HUES48 (cell line): ENCODE measurements at regions not wholly inside any gene's neighbourhood (a gene's known extent, or its start where the extent isn't known, plus 50 kb on each side); places are given as distances from the start of the nearest gene placed in this dataset.

Experiments used
- H3K27ac ChIP-seq: one replicate; pipeline ENCODE4 v1.7.0; 2013; ENCODE audit warnings: low read depth, low read length, inconsistent platforms
- H3K27me3 ChIP-seq: 2 replicates; pipeline ENCODE4 v1.6.1; 2013; ENCODE audit warnings: mild to moderate bottlenecking, low read length; ENCODE audit not compliant: control insufficient read depth, insufficient read depth
- H3K36me3 ChIP-seq: 2 replicates; pipeline ENCODE4 v1.6.1; 2013; ENCODE audit warnings: low read length; ENCODE audit not compliant: control insufficient read depth, insufficient read depth
- H3K4me1 ChIP-seq: 2 replicates; pipeline ENCODE4 v1.6.1; 2013; ENCODE audit warnings: mild to moderate bottlenecking, low read length; ENCODE audit not compliant: control insufficient read depth, insufficient read depth
- H3K4me3 ChIP-seq: 2 replicates; pipeline ENCODE4 v1.5.1; 2013; ENCODE audit warnings: mild to moderate bottlenecking, low read depth, low read length
- H3K9ac ChIP-seq: 2 replicates; pipeline ENCODE4 v1.6.1; 2013; ENCODE audit warnings: mild to moderate bottlenecking, low read depth, low read length, moderate library complexity
- H3K9me3 ChIP-seq: 2 replicates; pipeline ENCODE4 v1.6.1; 2013; ENCODE audit warnings: low read length; ENCODE audit not compliant: control insufficient read depth, insufficient read depth

- no peak overlapping the region for H3K4me3 ChIP-seq
- H3K9me3 ChIP-seq: no peaks in the 10 kb centered on the region
- peaks cover 8% of the 10 kb centered on the region for H3K4me1 ChIP-seq
- no peaks in the 10 kb centered on the region for H3K27me3 ChIP-seq
- no peaks in the 10 kb centered on the region for H3K36me3 ChIP-seq
- H3K27ac ChIP-seq: no peak overlapping the region
- no peak overlapping the region for H3K9ac ChIP-seq
Measured at GRCh38 chr16:63183743-63184142, 1147.5 kb upstream of the CDH8 start.

DNA sequence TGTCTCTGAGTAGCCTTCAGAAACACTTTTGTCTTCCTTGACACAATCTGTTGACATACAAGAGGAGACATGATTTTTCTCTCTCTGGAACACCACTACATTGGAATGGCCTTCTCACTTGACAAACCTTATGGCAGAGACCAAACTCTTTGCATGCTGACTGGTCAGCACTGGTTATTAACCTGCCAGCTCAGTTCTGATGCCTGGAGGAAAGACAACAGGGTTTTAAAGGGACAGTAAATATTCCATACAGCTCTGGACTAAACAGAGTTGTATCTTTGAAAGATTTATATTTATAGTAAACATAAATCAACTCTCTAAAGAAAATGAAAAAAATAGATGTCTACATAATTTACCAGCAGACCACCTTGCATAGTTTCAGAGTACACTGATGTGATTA lies 1139.1 kb upstream of the CDH8 start:
- Histone ChIP-seq H3K4me1 (no peaks in the 10 kb centered on the region), H3K9ac (no peak overlapping the region), H3K9me3 (no peaks in the 10 kb centered on the region), H3K27me3 (no peaks in the 10 kb centered on the region), H3K36me3 (no peaks in the 10 kb centered on the region), H3K4me3 (no peak overlapping the region), H3K27ac (no peak overlapping the region)

DNA sequence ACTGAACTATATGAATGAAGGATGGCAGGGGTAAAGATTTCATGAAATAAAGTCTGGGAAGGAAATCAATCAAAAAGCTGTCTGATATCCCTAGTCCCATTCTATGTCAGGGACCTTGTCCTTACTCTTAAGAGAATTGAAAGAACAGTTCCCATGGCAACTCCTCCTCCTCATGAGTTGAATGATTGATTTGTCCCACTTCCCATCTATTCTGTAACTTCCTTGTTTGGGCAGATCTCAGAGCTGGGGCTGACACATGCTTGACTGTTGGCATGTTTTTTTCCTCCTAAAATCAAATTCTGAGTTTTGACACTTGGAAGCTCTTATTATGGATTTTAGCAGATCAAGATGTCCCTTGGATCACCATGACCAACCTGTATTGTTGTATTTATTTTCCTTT lies 1138.6 kb upstream of the CDH8 start:
- no peaks in the 10 kb centered on the region for H3K4me1 ChIP-seq
- no peak overlapping the region for H3K9ac ChIP-seq

GRCh38 chr16:63171545-63171944 lies 1135.3 kb upstream of the CDH8 start:
- Histone ChIP-seq H3K27ac (no peak overlapping the region), H3K4me1 (no peaks in the 10 kb centered on the region), H3K36me3 (no peaks in the 10 kb centered on the region), H3K9me3 (no peaks in the 10 kb centered on the region), H3K9ac (no peak overlapping the region), H3K4me3 (no peak overlapping the region), H3K27me3 (no peaks in the 10 kb centered on the region)

More for the DNA sequence above, 1138.6 kb upstream of the CDH8 start:
- no peak overlapping the region for H3K27ac ChIP-seq
- no peaks in the 10 kb centered on the region for H3K27me3 ChIP-seq
- no peaks in the 10 kb centered on the region for H3K9me3 ChIP-seq
- no peak overlapping the region for H3K4me3 ChIP-seq
- no peaks in the 10 kb centered on the region for H3K36me3 ChIP-seq

GRCh38 chr16:63169100-63169499 lies 1132.9 kb upstream of the CDH8 start:
- Histone ChIP-seq H3K4me1 (no peaks in the 10 kb centered on the region), H3K9me3 (no peaks in the 10 kb centered on the region), H3K36me3 (no peaks in the 10 kb centered on the region), H3K27ac (no peak overlapping the region), H3K9ac (no peak overlapping the region), H3K27me3 (no peaks in the 10 kb centered on the region), H3K4me3 (no peak overlapping the region)

- Histone ChIP-seq H3K9me3 (no peaks in the 10 kb centered on the region), H3K4me1 (no peaks in the 10 kb centered on the region), H3K4me3 (no peak overlapping the region), H3K27me3 (no peaks in the 10 kb centered on the region), H3K9ac (no peak overlapping the region), H3K27ac (no peak overlapping the region), H3K36me3 (no peaks in the 10 kb centered on the region)
Measured at GRCh38 chr16:63157818-63158217, 1121.6 kb upstream of the CDH8 start.

DNA sequence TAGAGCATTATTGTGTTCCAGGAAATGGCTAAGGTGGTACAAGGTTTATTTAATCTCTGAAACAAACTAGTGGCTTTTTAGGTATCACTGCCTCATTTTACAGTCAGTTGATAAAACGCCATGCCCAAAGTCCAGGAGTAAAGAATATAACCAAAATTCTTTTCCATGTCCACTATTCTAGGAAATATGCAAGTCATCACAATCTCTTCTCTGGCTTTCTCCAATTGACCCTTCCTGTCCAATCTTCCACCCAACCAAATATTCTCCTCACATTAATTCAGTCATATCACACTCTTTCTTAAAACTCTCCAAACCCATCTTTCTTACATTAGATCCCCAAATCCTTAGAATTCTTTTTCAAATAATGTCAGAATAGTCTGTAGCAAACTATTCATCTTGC lies 1110.0 kb upstream of the CDH8 start:
- H3K27ac ChIP-seq: no peak overlapping the region
- no peak overlapping the region for H3K4me3 ChIP-seq
- H3K9me3 ChIP-seq: no peaks in the 10 kb centered on the region
- H3K27me3 ChIP-seq: no peaks in the 10 kb centered on the region
- no peak overlapping the region for H3K9ac ChIP-seq
- no peaks in the 10 kb centered on the region for H3K4me1 ChIP-seq
- no peaks in the 10 kb centered on the region for H3K36me3 ChIP-seq

DNA sequence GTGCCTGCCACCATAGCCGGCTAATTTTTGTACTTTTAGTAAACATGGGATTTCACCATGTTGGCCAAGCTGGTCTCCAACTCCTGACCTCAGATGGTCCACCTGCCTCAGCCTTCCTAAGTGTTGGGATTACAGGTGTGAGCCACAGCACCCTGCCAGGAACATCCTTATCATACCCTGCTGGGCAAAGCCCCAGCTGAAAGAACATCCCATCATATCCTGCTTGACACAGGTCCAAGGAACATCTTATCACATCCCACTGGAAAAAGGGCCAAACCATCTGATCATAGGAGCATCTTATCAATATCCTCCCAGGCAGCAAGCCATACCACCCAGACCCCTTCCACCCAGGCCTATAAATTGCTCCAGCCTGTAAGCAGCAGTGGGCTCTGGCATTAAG lies 1109.2 kb upstream of the CDH8 start:
- Histone ChIP-seq H3K9ac (no peak overlapping the region), H3K9me3 (no peaks in the 10 kb centered on the region), H3K27me3 (no peaks in the 10 kb centered on the region), H3K27ac (no peak overlapping the region), H3K36me3 (no peaks in the 10 kb centered on the region), H3K4me3 (no peak overlapping the region), H3K4me1 (no peaks in the 10 kb centered on the region)

DNA sequence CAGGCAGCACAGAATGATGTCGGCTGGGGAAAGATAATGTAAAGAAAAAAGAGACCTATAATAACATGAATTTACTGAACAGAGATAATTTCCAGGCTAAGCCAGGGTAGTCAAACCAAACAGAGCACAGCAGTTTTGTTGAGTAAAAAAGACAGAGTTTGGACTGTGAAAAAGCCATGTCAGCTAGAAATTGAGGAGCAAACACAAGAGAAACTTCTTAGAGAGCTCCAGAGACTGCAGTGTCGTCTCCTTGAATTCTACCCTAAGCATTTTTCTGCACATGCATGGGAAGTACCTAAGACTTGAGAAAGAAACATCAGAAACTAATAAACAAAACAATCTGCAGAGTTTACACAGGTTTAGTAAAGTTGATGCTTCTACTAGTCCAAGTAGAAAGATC lies 1098.8 kb upstream of the CDH8 start:
- Histone ChIP-seq H3K27ac (no peak overlapping the region), H3K36me3 (no peaks in the 10 kb centered on the region), H3K4me1 (no peaks in the 10 kb centered on the region), H3K27me3 (no peaks in the 10 kb centered on the region), H3K9me3 (no peaks in the 10 kb centered on the region), H3K4me3 (no peak overlapping the region), H3K9ac (no peak overlapping the region)

DNA sequence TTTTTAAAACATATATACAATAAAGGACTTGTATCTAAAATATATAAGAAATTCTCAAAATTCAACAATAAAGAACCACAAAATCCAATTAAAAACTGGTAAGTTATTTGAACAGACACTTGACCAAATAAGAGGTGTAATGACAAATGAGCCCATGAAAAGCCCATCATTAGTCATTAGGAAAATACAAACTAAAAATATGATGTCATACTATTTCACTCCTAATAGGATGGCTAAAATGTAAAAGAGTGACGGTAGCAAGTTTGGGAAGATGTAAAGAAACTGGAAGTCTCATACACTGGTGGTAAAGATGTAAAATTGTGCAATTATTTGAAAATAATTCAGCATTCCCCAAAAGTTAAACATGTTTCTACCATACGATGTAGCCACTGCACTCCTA lies 1095.3 kb upstream of the CDH8 start:
- H3K9me3 ChIP-seq: no peaks in the 10 kb centered on the region
- no peaks in the 10 kb centered on the region for H3K4me1 ChIP-seq
- H3K27ac ChIP-seq: no peak overlapping the region
- H3K4me3 ChIP-seq: no peak overlapping the region
- no peaks in the 10 kb centered on the region for H3K27me3 ChIP-seq
- H3K36me3 ChIP-seq: no peaks in the 10 kb centered on the region
- no peak overlapping the region for H3K9ac ChIP-seq

DNA sequence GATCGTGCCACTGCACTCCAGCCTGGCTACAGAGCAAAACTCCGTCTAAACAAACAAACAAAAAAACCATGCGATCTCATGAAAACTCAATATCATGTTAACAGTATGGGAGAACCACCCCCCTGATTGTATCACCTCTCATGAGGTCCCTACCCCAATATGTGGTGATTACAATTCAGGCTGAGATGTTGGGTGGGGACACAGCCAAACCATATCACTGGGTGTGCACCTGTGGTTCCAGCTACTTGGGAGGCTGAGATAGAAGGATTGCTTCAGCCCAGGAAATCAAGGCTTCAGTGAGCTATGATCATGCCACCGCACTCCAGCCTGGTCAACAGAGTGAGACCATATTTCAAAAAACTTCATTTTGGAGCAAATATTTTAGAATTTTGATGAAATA lies 1094.7 kb upstream of the CDH8 start:
- H3K27me3 ChIP-seq: no peaks in the 10 kb centered on the region

More for the DNA sequence above, 1094.7 kb upstream of the CDH8 start:
- H3K36me3 ChIP-seq: no peaks in the 10 kb centered on the region
- H3K9ac ChIP-seq: no peak overlapping the region
- H3K27ac ChIP-seq: no peak overlapping the region
- H3K4me3 ChIP-seq: no peak overlapping the region
- H3K9me3 ChIP-seq: no peaks in the 10 kb centered on the region
- H3K4me1 ChIP-seq: no peaks in the 10 kb centered on the region
